GM12892 (cell line): ENCODE measurements at regions not wholly inside any gene's neighbourhood (a gene's known extent, or its start where the extent isn't known, plus 50 kb on each side); places are given as distances from the start of the nearest gene placed in this dataset.

Experiments used
- POLR2A ChIP-seq: IDR thresholded peaks from 2 replicates; pipeline ENCODE4 v1.6.1; 2011; ENCODE audit warnings: low read depth, low read length, control low read depth
- POLR2AphosphoS5 ChIP-seq: IDR thresholded peaks from 2 replicates; pipeline ENCODE4 v1.6.1; 2011; ENCODE audit warnings: low read depth, low read length, control low read depth
- TAF1 ChIP-seq: IDR thresholded peaks from 2 replicates; pipeline ENCODE4 v1.6.1; 2011; ENCODE audit warnings: low read depth, mild to moderate bottlenecking, control low read depth, low read length, borderline replicate concordance

DNA sequence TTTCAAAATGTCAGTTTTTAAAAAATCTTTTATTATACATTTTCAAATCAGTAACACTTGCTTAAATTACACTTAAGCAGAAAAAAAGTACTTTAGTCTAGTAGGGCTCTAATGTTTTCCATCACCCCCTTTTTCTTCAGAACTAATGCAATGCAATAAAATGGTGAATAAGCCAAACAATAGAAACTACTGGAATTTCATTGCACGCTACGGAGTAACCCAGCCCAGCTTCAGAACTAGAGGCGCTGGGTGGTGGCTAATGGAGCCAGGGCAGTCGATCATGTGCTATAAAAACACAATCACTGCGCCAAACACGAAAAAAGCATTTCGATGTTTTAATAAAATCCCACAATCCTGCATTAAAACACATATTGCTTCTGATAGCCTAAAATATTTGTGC lies 59.9 kb upstream of the ODAD2 start:
- no peak for TF ChIP-seq TAF1
- TF ChIP-seq POLR2A, result no peak
- no peak for TF ChIP-seq POLR2AphosphoS5
